B cell (primary cell): ENCODE measurements at regions not wholly inside any gene's neighbourhood (a gene's known extent, or its start where the extent isn't known, plus 50 kb on each side); places are given as distances from the start of the nearest gene placed in this dataset.

Source experiments
- ATAC-seq: fragments of 200-7000 bp; cut with Tn5 transposase; one replicate; pipeline ENCODE4 v1.10.0; 2021; ENCODE audit warnings: low read depth, mild to moderate bottlenecking, moderate number of reproducible peaks, moderate library complexity
- CTCF ChIA-PET: fragments of 350-600 bp; sonication (Branson Sonifier 250); formaldehyde crosslinking; loops from one replicate; lab custom pipeline; 2021; ENCODE audit warnings: antibody characterized with exemption, inconsistent platforms; lab: Charles Lee
- POLR2A ChIA-PET: fragments of 350-600 bp; sonication (Branson Sonifier 250); formaldehyde crosslinking; loops from one replicate; lab custom pipeline; 2021; ENCODE audit warnings: antibody characterized with exemption; lab: Charles Lee
- DNase-seq: peaks from one replicate; pipeline ENCODE4 v3.0.0; 2013
- H2AFZ ChIP-seq: 2 replicates; pipeline ENCODE4 v1.6.1; 2012; ENCODE audit warnings: mild to moderate bottlenecking, low read depth, low read length; ENCODE audit not compliant: insufficient read depth, poor library complexity, severe bottlenecking
- H3K27ac ChIP-seq, 2 donors: 1 replicate in 1 of 2; 2 replicates in 1 of 2; pipeline ENCODE4 v1.5.1; 2012 to 2013; ENCODE audit warnings: low read length in 2 of 2, mild to moderate bottlenecking in 2 of 2, moderate library complexity in 1 of 2
- H3K27me3 ChIP-seq, 4 experiments: fragments of 200-600 bp in 1 of 4; sonication (generic) in 1 of 4; replicated peaks in 1 of 4; 1 replicate in 2 of 4; 2 replicates in 2 of 4; pipeline versions ENCODE4 v1.6.1 to v1.7.0; 2013 to 2016; ENCODE audit warnings: low read length in 3 of 4, mild to moderate bottlenecking in 2 of 4, mixed read lengths in 1 of 4, moderate library complexity in 1 of 4; ENCODE audit not compliant: insufficient read depth in 4 of 4, control insufficient read depth in 3 of 4; ENCODE audit errors: control extremely low read depth in 1 of 4
- H3K36me3 ChIP-seq, 2 experiments: replicated peaks in 1 of 2; 1 replicate in 1 of 2; 2 replicates in 1 of 2; pipeline versions ENCODE4 v1.6.1 to v1.7.1; 2013; ENCODE audit warnings: low read length in 1 of 2; ENCODE audit not compliant: insufficient read depth in 2 of 2, control insufficient read depth in 1 of 2; ENCODE audit errors: control extremely low read depth in 1 of 2, extremely low read depth in 1 of 2
- H3K4me1 ChIP-seq, 2 donors: fragments of 200-600 bp in 1 of 2; sonication (generic) in 1 of 2; 1 replicate in 1 of 2; 2 replicates in 1 of 2; pipeline versions ENCODE4 v1.5.1 to v1.6.1; 2013 to 2017; ENCODE audit warnings: low read length in 2 of 2; ENCODE audit not compliant: control insufficient read depth in 2 of 2, insufficient read depth in 2 of 2
- H3K4me2 ChIP-seq: replicated peaks from 2 replicates; pipeline ENCODE3; 2012; ENCODE audit warnings: mild to moderate bottlenecking, low read depth, low read length; ENCODE audit not compliant: poor library complexity, severe bottlenecking
- H3K4me3 ChIP-seq, 5 experiments: fragments of 200-600 bp in 1 of 5; sonication (generic) in 1 of 5; 1 replicate in 3 of 5; 2 replicates in 2 of 5; pipeline versions ENCODE4 v1.5.1 to v1.7.0; 2011 to 2016; ENCODE audit warnings: low read length in 4 of 5, mild to moderate bottlenecking in 4 of 5, low read depth in 2 of 5, control low read depth in 1 of 5, moderate library complexity in 1 of 5; ENCODE audit not compliant: insufficient read depth in 1 of 5; ENCODE audit errors: control extremely low read depth in 1 of 5, extremely low read depth in 1 of 5
- H3K79me2 ChIP-seq: fragments of 200-600 bp; sonication (generic); one replicate; pipeline ENCODE4 v1.6.0; 2016; ENCODE audit warnings: low read length; ENCODE audit not compliant: control insufficient read depth, insufficient read depth
- H3K9ac ChIP-seq: fragments of 200-600 bp; sonication (generic); 2 replicates; pipeline ENCODE4 v1.6.1; 2017; ENCODE audit warnings: mild to moderate bottlenecking, low read length, moderate library complexity
- H3K9me3 ChIP-seq, 3 donors: one replicate each; pipeline versions ENCODE4 v1.6.1 to v1.7.1; 2013; ENCODE audit warnings: low read length in 2 of 3; ENCODE audit not compliant: control insufficient read depth in 2 of 3, insufficient read depth in 1 of 3; ENCODE audit errors: control extremely low read depth in 1 of 3
- H4K20me1 ChIP-seq: 2 replicates; pipeline ENCODE4 v1.6.0; 2012; ENCODE audit warnings: mild to moderate bottlenecking, low read length; ENCODE audit not compliant: insufficient read depth, control insufficient read depth, poor library complexity, severe bottlenecking
- H3K27ac Mint-ChIP-seq: one replicate; pipeline ENCODE4 v1.8.0; 2021; ENCODE audit warnings: mixed read lengths
- H3K27me3 Mint-ChIP-seq: one replicate; pipeline ENCODE4 v1.8.0; 2021; ENCODE audit warnings: mixed read lengths
- H3K4me1 Mint-ChIP-seq: one replicate; pipeline ENCODE4 v1.8.0; 2021; ENCODE audit warnings: mixed read lengths
- H3K4me3 Mint-ChIP-seq: one replicate; pipeline ENCODE4 v1.8.0; 2021; ENCODE audit warnings: mixed read lengths
- H3K9me3 Mint-ChIP-seq: one replicate; pipeline ENCODE4 v1.8.0; 2022; ENCODE audit warnings: mixed read lengths; ENCODE audit not compliant: insufficient read depth
- EZH2 ChIP-seq: IDR thresholded peaks from 2 replicates; pipeline ENCODE4 v1.6.1; 2012; ENCODE audit warnings: borderline replicate concordance, low read depth, mild to moderate bottlenecking, moderate library complexity, low read length; ENCODE audit not compliant: insufficient read depth, poor library complexity, severe bottlenecking
- WGBS: methylation state at CpG from one replicate; pipeline ENCODE4 v1.1.5; 2013; ENCODE audit warnings: missing lambda C conversion rate; ENCODE audit not compliant: insufficient coverage; 5-methylcytosine and 5-hydroxymethylcytosine counted together
- intact Hi-C: fragments of 100-400 bp; cut with micrococcal nuclease; formaldehyde crosslinking; loops from one replicate; pipeline ENCODE4 v1.10.0; 2022
- TF ChIP-seq, protein P1 (sequence below): fragments of 200-600 bp; IDR thresholded peaks from one replicate; pipeline ENCODE4 v1.8.0; 2022; ENCODE audit warnings: antibody characterized with exemption, mild to moderate bottlenecking

DNA sequence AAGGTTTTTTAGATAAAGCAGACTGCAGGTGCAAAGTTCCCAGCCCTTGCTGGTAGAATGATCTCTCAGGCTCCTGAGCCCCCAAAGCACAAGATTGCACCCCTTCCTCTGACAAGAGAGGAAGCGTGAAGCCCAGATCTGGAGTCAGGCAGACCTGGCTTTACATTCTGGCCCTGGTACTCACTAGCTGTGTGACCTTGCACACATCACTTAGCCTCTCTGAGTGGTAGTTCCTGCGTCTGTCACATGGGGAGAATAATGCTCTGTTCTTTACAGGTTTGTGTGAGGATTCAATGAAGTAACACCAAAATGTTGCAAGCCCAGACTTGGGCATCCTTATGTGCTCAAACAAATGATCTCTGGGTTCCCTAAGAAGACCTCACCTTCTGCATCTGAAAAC, 141.5 kb downstream of the SMAD6 start:
- Histone ChIP-seq H3K9ac (no peak overlapping the region), H3K9me3 (no peaks in the 10 kb centered on the region), H3K27ac (no peak overlapping the region), H3K4me1 (peaks cover 12 to 14% of the 10 kb centered on the region in 2 donors), H3K4me3 (no peak overlapping the region), H3K27me3 (peaks cover 0 to 31% (median 18%) of the 10 kb centered on the region in 4 experiments), H3K4me2 (no peak overlapping the region), H2AFZ (no peak overlapping the region), H3K79me2 (no peaks in the 10 kb centered on the region), H4K20me1 (no peaks in the 10 kb centered on the region), H3K36me3 (no peaks in the 10 kb centered on the region)
- Mint-ChIP-seq H3K4me1 (peaks cover 26% of the 10 kb centered on the region), H3K27ac (no peak overlapping the region), H3K9me3 (no peaks in the 10 kb centered on the region), H3K27me3 (peaks cover 34% of the 10 kb centered on the region), H3K4me3 (peak overlapping the region; percentile 76)
- ATAC-seq (no peak), DNase-seq (no peak)
- ChIA-PET POLR2A (no interaction called here), CTCF (no interaction called here)
- intact Hi-C loops, result no loop called here
- WGBS, result 44% methylated on average over 2 of the region's 2 CpGs
- TF ChIP-seq EZH2, result no peak
- TF ChIP-seq, protein P1, sequence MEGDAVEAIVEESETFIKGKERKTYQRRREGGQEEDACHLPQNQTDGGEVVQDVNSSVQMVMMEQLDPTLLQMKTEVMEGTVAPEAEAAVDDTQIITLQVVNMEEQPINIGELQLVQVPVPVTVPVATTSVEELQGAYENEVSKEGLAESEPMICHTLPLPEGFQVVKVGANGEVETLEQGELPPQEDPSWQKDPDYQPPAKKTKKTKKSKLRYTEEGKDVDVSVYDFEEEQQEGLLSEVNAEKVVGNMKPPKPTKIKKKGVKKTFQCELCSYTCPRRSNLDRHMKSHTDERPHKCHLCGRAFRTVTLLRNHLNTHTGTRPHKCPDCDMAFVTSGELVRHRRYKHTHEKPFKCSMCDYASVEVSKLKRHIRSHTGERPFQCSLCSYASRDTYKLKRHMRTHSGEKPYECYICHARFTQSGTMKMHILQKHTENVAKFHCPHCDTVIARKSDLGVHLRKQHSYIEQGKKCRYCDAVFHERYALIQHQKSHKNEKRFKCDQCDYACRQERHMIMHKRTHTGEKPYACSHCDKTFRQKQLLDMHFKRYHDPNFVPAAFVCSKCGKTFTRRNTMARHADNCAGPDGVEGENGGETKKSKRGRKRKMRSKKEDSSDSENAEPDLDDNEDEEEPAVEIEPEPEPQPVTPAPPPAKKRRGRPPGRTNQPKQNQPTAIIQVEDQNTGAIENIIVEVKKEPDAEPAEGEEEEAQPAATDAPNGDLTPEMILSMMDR, result no peak

DNA sequence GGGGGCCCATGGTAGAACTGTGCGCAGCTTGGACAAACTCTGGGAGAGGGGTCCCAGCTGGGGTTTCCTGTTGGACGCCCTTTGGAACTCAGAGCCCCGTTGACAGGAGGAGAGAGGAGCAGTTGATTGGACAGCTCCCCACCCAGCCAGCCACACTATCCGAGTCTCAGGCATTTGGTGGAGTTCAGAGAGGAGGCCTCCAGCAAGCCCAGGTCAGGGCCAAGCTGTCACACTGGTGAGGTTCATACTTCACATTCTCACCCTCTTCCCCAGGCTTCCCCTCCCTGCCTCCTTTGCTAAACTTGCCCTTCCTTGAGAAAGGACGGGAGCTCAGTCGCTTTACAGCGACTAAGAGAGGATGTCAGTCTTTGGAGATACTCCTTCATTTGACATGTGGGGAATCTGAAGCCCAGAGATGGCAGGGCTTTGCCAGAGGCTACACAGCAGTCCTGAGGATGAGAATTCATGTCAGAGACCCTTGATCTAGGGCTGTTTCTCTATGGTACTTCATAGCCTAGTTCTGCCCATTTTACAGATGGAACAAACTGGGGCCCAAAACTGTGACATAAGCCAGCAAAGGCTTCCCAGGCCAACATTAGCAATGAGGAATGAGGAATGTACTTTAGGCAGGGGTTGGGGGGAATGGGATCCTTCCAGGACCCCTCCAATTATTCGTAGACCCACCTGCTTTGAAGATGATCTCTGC, 142.2 kb downstream of the SMAD6 start:
- Mint-ChIP-seq H3K27me3 (peaks cover 34% of the 10 kb centered on the region), H3K9me3 (no peaks in the 10 kb centered on the region), H3K27ac (no peak overlapping the region), H3K4me1 (peaks cover 22% of the 10 kb centered on the region), H3K4me3 (peak overlapping the region; percentile 76)
- no peak for TF ChIP-seq EZH2
- TF ChIP-seq, protein P1, result no peak
- no peaks in the 10 kb centered on the region for H3K36me3 ChIP-seq
- H4K20me1 ChIP-seq, result no peaks in the 10 kb centered on the region
- intact Hi-C loops, result no loop called here
- POLR2A ChIA-PET, result no interaction called here
- DNase-seq (no peak), ATAC-seq (no peak)
- CTCF ChIA-PET, result interaction anchor here (3.0 kb wide), 1 partner anchor 10 kb away, joined by 10 read pairs; no protein-coding TSS in a partner anchor
- peaks cover 0 to 31% (median 18%) of the 10 kb centered on the region in 4 experiments for H3K27me3 ChIP-seq
- H3K4me2 ChIP-seq, result no peak overlapping the region
- no peak overlapping the region for H3K4me3 ChIP-seq
- no peak overlapping the region for H2AFZ ChIP-seq
- no peaks in the 10 kb centered on the region for H3K79me2 ChIP-seq
- H3K9me3 ChIP-seq, result no peaks in the 10 kb centered on the region
- no peak overlapping the region for H3K27ac ChIP-seq
- no peak overlapping the region for H3K9ac ChIP-seq
- WGBS, result 96% methylated on average over 7 of the region's 8 CpGs
- peaks cover 12 to 14% of the 10 kb centered on the region in 2 donors for H3K4me1 ChIP-seq
